DOHH2 (cell line): ENCODE measurements at regions not wholly inside any gene's neighbourhood (a gene's known extent, or its start where the extent isn't known, plus 50 kb on each side); places are given as distances from the start of the nearest gene placed in this dataset.

Experiments used
- H3F3A ChIP-seq: fragments of 200-600 bp; sonication (generic), shearing (Covaris generic); 2 replicates; pipeline ENCODE4 v1.6.0; 2016; ENCODE audit warnings: antibody characterized with exemption, mild to moderate bottlenecking; ENCODE audit not compliant: control insufficient read depth, insufficient read depth
- H3K27ac ChIP-seq: fragments of 200-600 bp; sonication (generic); 2 replicates; pipeline ENCODE4 v1.5.1; 2014; ENCODE audit warnings: low read depth, mild to moderate bottlenecking, low read length, moderate library complexity
- H3K27me3 ChIP-seq: fragments of 200-600 bp; sonication (generic); 2 replicates; pipeline ENCODE4 v1.6.1; 2014; ENCODE audit warnings: mild to moderate bottlenecking, low read length, mixed read lengths; ENCODE audit not compliant: control insufficient read depth
- H3K36me3 ChIP-seq: fragments of 200-600 bp; sonication (generic); 2 replicates; pipeline ENCODE4 v1.6.1; 2014; ENCODE audit warnings: mild to moderate bottlenecking, low read length, moderate library complexity, mixed read lengths; ENCODE audit not compliant: control insufficient read depth
- H3K4me1 ChIP-seq: fragments of 200-600 bp; sonication (generic); 2 replicates; pipeline ENCODE4 v1.6.1; 2014; ENCODE audit warnings: mild to moderate bottlenecking, low read length, mixed read lengths; ENCODE audit not compliant: control insufficient read depth
- H3K4me2 ChIP-seq: fragments of 200-600 bp; sonication (generic); 2 replicates; pipeline ENCODE4 v1.6.0; 2014; ENCODE audit warnings: mild to moderate bottlenecking, low read length, moderate library complexity
- H3K4me3 ChIP-seq: fragments of 200-600 bp; sonication (generic); 2 replicates; pipeline ENCODE4 v1.5.1; 2014; ENCODE audit warnings: mild to moderate bottlenecking, low read length, mixed read lengths
- H3K79me2 ChIP-seq: fragments of 200-600 bp; sonication (generic); 2 replicates; pipeline ENCODE4 v1.6.1; 2014; ENCODE audit warnings: mild to moderate bottlenecking, low read length, mixed read lengths; ENCODE audit not compliant: control insufficient read depth
- H3K9me2 ChIP-seq: fragments of 200-600 bp; sonication (generic); replicated peaks from 2 replicates; pipeline ENCODE4 v1.6.1; 2014; ENCODE audit warnings: mild to moderate bottlenecking, low read length, mixed read lengths; ENCODE audit not compliant: control insufficient read depth
- H3K9me3 ChIP-seq: fragments of 200-600 bp; sonication (generic); 2 replicates; pipeline ENCODE4 v1.6.1; 2014; ENCODE audit warnings: antibody characterized with exemption, low read length, mixed read lengths; ENCODE audit not compliant: control insufficient read depth, insufficient read depth
- H4K20me1 ChIP-seq: fragments of 200-600 bp; sonication (generic); 2 replicates; pipeline ENCODE4 v1.6.0; 2014; ENCODE audit warnings: low read depth, mild to moderate bottlenecking, antibody characterized with exemption, low read length, moderate library complexity; ENCODE audit not compliant: control insufficient read depth, insufficient read depth
- EZH2phosphoT487 ChIP-seq: fragments of 200-600 bp; sonication (generic); IDR thresholded peaks from 2 replicates; pipeline ENCODE4 v1.6.1; 2017; ENCODE audit warnings: borderline replicate concordance, mild to moderate bottlenecking, antibody characterized with exemption, low read length, moderate library complexity, mixed read lengths
- TF ChIP-seq, protein P1 (sequence below): fragments of 200-600 bp; sonication (generic); IDR thresholded peaks from one replicate; pipeline ENCODE4 v1.5.1; 2014; ENCODE audit warnings: antibody characterized with exemption, mild to moderate bottlenecking, low read depth, low read length; ENCODE audit not compliant: poor library complexity, severe bottlenecking

DNA sequence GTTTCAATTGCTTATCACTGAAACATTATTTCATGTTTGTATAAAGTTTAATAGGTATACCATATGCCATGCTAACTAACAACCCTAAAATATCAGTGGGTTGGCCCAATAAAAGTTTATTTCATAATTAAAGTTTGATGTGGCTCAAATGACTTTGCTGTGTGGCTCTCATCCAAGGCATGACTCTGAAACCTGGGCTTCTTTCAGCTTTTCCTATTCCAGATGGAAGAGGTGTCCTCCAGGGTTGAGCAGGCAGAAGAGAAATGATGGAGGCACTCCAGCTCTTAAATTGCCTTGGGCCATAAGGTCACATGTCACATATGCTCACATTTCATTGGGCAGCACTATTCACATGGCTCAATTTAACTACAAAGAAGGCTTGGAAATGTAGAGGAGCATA lies 101.9 kb downstream of the MACIR start:
- Histone ChIP-seq H3K4me3 (no peak overlapping the region), H3K79me2 (no peaks in the 10 kb centered on the region)

DNA sequence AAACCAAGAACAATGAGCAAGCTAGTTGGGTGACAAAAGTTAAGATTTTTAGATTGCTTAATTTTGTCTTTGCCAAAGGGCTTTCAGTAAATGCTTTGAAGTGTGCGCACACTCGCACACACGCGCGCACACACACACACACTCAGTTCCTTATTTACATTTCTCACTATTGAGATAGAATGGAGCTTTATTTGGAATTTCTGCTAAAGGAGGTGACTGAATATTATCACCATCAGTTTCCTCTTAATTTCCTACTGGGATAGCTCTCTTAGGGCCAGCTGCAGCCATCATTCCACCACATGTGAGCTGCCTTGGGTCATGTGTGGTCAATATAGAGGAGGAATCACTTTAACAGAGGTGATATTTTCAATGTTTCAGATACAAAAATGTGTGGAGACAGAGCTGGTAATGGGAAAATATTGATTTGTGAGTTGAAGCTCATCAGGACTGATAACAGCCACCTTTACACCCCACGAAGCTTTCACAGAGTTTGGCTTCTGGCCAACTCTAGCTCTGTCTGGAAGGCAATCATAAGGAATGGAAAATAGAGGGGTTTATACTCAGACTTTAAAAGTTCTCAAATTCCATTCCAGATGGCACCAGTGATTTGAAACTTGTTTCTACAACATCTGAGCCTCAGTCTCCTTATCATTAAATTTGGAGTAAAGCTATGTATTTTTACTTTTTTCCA lies 99.9 kb downstream of the MACIR start:
- TF ChIP-seq, protein P1, sequence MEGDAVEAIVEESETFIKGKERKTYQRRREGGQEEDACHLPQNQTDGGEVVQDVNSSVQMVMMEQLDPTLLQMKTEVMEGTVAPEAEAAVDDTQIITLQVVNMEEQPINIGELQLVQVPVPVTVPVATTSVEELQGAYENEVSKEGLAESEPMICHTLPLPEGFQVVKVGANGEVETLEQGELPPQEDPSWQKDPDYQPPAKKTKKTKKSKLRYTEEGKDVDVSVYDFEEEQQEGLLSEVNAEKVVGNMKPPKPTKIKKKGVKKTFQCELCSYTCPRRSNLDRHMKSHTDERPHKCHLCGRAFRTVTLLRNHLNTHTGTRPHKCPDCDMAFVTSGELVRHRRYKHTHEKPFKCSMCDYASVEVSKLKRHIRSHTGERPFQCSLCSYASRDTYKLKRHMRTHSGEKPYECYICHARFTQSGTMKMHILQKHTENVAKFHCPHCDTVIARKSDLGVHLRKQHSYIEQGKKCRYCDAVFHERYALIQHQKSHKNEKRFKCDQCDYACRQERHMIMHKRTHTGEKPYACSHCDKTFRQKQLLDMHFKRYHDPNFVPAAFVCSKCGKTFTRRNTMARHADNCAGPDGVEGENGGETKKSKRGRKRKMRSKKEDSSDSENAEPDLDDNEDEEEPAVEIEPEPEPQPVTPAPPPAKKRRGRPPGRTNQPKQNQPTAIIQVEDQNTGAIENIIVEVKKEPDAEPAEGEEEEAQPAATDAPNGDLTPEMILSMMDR: no peak
- no peak for TF ChIP-seq EZH2phosphoT487
- Histone ChIP-seq H3K27ac (no peak overlapping the region), H3F3A (no peaks in the 10 kb centered on the region), H3K27me3 (no peaks in the 10 kb centered on the region), H3K4me1 (no peaks in the 10 kb centered on the region), H3K9me2 (no peaks in the 10 kb centered on the region), H4K20me1 (no peaks in the 10 kb centered on the region), H3K9me3 (no peaks in the 10 kb centered on the region), H3K4me3 (no peak overlapping the region), H3K79me2 (no peaks in the 10 kb centered on the region), H3K36me3 (no peaks in the 10 kb centered on the region), H3K4me2 (no peak overlapping the region)

More for the DNA sequence above, 101.9 kb downstream of the MACIR start:
- Histone ChIP-seq H3K4me2 (no peak overlapping the region), H3F3A (no peaks in the 10 kb centered on the region), H3K9me3 (no peaks in the 10 kb centered on the region), H4K20me1 (no peaks in the 10 kb centered on the region), H3K4me1 (no peaks in the 10 kb centered on the region), H3K27ac (no peak overlapping the region), H3K36me3 (no peaks in the 10 kb centered on the region), H3K9me2 (no peaks in the 10 kb centered on the region), H3K27me3 (no peaks in the 10 kb centered on the region)
- TF ChIP-seq, protein P1: no peak
- no peak for TF ChIP-seq EZH2phosphoT487

DNA sequence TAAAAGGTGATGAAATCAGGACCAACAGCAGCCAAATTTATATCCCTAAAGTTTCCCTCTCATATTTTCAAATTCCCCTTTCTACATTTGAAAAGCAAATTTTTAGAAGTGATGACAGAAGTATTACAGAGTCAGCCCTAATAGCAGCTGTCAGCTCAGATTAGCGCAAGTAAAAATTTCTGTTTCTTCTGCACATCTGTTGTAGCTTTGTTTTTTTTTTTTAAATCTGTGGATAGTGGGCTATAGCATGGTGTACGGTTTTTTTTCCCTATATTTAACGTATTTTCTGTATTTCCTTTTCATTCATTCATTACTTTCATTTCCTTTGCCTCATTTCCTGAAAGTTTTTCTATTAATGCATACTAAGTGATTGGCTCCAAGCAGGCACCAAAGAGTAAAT lies 99.1 kb downstream of the MACIR start:
- no peaks in the 10 kb centered on the region for H3K9me2 ChIP-seq
- TF ChIP-seq, protein P1: no peak
- TF ChIP-seq EZH2phosphoT487: no peak
- no peaks in the 10 kb centered on the region for H4K20me1 ChIP-seq
- H3K27me3 ChIP-seq: no peaks in the 10 kb centered on the region
- no peak overlapping the region for H3K4me2 ChIP-seq
- no peaks in the 10 kb centered on the region for H3K36me3 ChIP-seq
- H3K79me2 ChIP-seq: no peaks in the 10 kb centered on the region
- no peaks in the 10 kb centered on the region for H3K9me3 ChIP-seq
- H3K27ac ChIP-seq: no peak overlapping the region
- no peaks in the 10 kb centered on the region for H3K4me1 ChIP-seq
- H3K4me3 ChIP-seq: no peak overlapping the region
- no peaks in the 10 kb centered on the region for H3F3A ChIP-seq
